Epidermal melanocyte (primary cell): ENCODE measurements at regions not wholly inside any gene's neighbourhood (a gene's known extent, or its start where the extent isn't known, plus 50 kb on each side); places are given as distances from the start of the nearest gene placed in this dataset.

ENCODE experiments used
- DNase-seq: peaks from one replicate; pipeline ENCODE4 v3.0.0; 2011; ENCODE audit warnings: low spot score; ENCODE audit not compliant: insufficient read length

GRCh38 chr9:627336-627970, 214.0 kb upstream of the DMRT1 start:
- no peak for DNase-seq

DNA sequence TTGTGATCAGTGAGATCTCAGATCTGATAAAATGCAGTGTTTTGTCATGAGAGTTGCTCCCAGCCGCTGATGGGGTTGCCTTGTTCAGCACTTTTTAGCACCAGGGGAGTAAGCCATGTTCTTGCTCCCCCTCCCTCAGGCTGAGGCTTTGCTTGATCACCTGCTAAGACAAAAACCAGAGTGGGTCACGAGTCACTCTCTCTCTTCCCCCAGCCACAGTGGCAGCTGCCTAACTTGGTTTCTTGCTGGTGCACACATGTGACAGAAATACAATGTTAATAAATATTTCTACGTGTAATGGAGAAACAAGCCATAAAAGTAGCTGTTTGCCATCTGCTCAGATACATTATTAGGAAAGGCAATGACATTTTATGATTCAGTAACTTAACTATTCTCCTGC, 212.4 kb upstream of the DMRT1 start:
- DNase-seq: no peak

DNA sequence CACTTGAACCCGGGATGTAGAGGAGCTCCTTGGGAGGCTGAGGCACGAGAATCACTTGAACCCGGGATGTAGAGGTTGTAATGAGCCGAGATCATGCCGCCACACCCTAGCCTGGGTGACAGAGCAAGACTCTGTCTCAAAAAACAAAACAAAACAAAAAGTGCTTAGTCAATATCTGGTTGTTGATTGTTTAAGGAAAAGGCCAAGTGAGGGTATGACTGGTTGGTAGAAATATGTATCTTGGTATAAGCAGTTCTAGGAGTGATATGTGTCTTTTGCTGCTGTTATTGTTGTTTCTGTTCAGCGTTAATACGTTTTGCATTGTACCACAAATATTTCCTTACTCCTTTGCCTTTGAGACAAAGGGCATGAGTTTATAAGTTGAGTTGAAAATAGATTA, 210.7 kb upstream of the DMRT1 start:
- DNase-seq: no peak

DNA sequence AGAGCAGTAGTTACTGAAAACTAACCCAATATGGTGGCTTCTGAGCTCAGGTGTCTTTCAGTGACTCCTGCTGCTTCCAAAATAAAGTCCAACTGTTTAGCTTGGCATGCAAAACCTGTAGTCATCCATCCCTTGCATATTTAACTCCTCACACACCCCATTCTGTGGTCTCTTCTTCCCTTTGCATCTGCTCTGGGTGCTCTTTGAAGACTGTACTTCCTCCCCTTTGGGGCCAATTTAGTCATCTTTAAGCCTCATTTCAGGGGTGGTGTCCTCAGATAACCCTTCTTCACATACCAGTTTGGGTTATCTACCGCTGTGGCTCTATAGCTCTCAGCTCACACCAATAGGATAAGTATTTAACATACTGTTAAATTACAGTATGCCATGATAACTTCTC, 209.9 kb upstream of the DMRT1 start:
- no peak for DNase-seq

GRCh38 chr9:633461-633860, 208.0 kb upstream of the DMRT1 start:
- DNase-seq: no peak

DNA sequence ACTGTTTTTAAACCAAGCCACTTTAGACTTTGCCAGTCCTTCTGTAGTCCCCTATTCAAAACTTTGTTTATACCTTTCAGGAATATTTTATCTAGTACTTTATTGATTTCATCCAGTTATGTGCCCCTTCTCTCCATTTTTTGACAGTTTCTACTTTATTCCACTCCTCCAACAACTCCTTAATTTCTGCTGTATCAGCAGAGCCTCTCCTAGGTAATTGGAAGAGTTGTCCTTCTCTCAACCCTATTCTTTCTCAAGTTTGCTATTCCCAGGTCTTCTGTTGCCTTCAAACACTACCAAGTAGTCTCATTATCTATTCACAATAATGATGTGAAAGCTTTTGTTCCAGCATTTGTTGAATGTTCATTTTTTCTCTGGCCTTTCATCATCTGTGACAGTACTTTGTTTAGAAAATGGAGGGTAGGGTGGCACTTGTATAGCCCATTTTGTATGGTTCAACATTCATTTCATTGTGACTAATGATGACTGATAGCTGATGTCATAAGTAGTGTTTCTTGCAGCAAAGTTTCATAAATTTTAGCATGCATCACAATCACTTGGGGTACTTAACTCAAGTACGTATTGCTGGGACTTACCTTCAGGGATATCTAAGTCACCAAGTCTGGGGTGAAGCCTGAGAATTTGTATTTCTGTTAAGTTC, 204.4 kb upstream of the DMRT1 start:
- no peak for DNase-seq

DNA sequence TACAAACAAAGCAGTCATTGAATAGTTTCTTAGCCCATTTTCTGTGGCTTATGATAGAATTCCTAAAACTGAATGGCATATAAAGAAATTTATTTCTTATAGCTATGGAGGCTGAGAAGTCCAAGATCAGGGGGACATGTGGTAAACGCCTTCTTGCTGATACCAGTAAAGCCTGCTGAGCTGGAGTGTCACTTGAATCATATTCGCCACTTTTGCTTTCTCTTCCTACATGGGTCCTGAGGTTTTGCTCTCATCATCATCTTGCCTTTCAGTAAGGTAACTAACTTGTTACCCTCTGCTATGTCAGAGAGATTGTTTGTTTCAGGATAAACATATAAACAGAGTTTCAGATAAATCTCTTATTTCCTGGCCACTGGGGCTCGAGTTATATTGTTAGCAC, 203.3 kb upstream of the DMRT1 start:
- no peak for DNase-seq

DNA sequence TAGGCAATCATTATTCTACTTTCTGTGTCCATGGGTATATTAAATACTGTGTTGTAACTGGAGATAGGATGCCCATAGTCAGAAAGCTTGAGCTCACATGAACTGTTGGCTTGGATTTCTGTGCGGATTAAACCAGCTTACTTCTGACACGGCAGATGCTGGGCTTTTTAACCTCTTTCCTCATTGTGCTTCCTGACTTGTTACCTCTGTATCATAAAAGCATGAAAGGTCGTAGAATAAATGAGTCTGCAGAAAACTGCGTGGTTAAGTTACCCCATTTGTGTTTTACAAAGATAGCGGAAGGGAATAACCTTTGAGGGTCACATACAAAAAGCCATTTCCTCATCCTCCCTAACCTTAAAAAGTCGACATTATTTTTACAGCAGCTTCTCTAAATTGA, 199.5 kb upstream of the DMRT1 start:
- DNase-seq: no peak

- no peak for DNase-seq
Observed at GRCh38 chr9:643966-644365, 197.5 kb upstream of the DMRT1 start.

DNA sequence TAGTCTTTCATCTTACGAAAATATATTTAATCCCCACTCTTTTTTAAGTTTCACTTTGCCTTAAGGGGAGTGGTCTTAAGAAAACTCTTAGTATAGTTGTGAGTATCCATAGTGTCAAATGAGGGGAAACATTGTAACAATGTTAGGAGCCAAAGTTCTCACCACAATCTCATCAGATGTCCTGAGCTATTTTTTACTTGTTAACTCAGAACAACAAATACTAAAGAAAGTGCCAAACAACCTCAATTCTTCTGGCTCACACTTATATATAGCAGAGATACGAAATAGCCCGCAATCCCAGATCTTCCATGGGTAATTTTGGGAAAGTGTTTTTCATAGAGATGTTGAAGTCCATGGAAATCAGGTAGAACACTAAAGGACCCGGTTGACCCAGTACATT, 194.0 kb upstream of the DMRT1 start:
- DNase-seq: no peak

DNA sequence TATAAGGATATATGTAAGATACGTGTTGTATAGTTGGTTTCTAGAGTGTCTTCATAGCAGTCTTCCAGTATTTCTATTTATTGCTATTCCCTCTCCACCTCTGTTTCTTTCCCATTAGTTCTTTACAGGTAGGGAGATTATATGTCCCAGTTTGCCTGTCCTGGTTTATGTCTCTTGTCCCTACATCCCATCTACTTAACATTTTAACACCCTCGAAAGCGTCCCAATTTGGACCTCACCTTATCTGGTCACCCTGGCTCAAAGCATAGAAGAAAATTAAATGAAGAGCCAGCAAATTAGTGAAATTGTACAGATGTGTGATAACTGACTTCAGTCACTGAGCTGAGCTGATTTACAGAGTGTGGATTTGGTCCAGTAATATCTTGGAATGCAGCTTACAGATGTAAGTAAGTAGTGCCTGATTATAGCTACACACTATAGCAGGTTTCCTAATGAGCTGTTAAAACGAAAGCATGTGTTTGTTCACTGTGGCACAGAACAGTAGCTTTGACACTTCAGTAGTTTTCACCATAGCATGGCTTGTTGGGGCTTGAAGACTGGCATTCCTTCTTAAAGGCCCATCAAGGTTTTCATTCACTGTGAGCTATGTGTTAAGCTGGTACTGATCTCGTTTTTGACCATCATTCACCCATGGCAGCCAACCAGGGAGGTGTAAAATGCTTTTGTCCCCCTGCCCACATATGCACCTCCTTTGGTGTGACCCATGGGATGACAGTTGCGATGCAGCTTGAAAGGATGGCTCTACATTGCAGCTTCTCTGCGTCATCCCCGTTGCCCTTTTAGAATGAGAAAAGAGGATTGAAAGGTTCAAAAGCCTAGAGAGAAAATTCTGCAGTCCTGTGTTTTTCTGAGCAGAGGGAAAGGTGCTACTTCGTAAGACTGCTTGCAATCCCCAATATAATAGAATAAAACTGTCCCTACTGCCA, 192.1 kb upstream of the DMRT1 start:
- no peak for DNase-seq

DNA sequence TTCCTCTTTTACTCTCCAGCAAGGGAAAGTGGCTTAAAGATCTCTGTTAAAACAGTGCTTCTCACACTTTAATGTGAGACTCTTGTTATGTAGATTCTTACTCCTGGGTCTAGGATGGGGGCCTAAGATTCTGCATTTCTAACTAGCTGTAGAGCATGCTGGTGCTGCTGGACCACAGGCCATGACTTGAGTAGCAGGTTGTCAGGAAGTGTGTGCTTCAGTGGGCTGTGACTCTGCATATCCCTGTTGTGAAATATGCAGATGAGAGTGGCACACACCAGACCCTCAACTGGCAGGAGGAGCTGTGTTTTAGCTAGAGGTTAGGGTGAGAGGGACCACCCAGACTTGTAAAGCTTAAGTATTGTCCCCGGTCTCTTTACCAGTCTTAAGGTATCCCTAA, 191.1 kb upstream of the DMRT1 start:
- DNase-seq: no peak

GRCh38 chr9:651371-651770, 190.1 kb upstream of the DMRT1 start:
- DNase-seq: no peak

DNA sequence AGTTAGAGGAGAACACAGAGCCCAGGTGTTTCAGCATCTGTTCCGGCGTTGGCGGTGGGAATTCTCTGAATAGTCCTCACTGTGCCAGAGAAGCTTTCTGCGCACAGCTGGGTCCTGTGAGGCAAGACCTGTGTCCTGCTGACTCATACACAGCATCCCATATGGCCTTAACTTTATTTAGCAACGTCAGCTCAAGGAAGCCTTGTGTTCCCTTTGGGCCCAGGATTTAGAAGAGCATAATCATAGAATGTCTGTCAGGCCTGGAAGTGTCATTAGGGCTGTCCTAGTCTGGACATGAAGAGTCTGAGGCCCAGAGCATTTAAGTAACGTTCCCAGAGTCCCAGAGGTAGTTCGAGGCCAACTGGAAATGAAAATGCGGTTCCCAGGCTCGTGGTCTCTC, 188.6 kb upstream of the DMRT1 start:
- DNase-seq: no peak

DNA sequence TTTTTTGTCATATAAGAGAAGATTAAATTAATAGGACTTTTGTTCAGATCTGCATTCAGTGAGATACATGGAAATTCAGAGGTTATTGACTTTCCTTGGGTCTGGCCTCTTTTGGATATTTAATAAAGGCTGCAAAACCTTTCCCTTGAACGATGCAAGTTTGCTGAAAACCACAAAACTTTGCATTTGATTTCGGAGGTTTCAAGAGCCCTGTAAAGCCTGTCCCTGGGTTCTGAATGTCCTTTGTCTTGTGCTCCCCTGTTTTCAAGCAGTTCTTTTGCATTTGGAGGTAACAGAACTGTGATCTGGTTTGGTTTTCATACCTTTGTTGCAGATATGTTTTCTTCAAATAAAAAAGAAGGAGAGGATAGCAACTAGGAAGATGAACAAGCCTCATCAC, 188.1 kb upstream of the DMRT1 start:
- no peak for DNase-seq

DNA sequence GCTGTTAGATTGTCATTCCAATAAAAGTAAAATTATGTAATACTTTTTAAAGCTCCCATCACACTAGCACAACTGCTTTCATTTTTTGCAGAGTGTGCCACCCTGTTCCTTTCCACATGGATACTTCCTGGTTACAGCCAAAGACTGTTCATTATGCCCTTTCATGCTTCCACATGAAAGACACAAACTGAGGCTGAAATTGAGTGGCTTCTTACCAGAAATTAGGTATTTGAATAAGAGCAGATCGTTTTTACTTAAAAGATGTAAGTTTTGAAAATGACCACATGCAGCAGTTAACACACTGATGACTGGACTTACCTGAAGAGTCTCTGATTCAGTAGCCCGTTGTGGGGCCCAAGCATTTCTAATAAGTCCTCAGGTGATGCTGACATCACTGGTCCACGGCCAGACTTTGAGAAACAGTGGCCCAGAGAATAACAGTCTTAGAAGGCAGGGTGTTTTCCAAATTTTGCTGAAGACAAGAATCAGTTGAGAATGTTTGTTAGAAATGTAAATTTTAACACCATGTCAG, 187.6 kb upstream of the DMRT1 start:
- no peak for DNase-seq

DNA sequence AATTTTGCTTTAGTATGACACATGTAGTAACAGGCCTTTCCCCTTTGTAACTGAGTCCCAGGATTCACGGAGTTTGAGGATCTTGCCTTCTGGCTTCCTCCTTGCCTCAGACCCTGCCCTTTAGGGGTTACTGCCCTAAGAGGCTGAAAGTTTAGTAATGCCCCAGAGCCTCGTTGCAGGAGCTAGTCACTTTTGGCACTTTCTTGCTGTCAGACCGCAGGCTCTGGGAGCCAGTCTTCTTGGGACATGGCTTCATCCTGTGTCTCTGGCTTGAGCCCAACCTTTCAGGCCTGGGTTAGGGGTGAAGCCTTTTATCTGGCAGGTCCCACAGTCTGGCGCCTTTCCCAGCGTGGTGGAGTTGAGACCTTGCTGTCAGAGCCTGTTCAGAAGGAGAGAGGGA, 185.6 kb upstream of the DMRT1 start:
- no peak for DNase-seq

DNA sequence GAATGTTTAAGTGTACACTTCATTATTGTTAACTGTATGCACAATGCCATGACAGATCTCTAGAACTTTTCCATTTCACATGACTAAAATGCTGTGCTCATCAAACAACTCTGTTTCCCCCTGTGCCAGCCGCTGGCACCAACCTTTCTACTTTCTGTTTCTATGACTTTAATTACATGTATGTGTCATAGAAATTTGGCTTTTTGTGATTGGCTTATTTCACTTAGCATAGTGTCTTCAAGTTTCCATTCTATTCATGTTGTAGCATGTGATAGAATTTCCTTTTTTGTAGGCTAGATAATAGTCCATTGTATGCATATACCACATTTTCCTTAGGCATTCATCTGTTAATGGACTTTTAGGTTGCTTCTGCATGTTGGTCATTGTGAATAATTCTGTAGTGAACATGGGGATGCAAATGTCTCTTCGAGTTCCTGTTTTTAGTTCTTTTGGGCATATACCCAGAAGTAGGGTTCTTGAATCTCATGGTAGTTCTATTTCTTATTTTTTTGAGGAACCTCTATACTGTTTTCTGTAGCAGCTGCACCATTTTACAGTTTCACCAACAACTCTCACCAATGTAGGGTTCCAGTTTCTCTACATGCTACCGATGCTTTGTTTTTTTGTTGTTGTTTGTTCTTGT, 184.4 kb upstream of the DMRT1 start:
- no peak for DNase-seq

DNA sequence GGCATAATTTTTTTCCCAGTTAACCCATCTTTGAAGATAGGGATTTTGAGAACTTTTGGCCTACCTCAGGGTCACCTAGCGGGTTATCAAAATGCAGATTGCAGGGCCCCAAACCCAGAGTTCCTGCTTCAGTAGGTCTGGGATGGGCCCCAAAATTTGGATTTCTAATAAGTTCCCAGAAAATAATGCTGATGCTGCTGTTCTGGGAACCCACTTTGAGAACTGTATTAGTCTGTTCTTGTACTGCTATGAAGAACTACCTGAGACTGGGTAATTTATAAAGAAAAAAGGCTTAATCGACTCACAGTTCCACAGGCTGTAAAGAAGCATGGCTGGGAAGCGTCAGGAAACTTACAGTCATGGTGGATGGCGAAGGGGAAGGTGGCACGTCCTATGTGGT, 182.2 kb upstream of the DMRT1 start:
- no peak for DNase-seq

- no peak for DNase-seq
Observed at GRCh38 chr9:660227-660626, 181.3 kb upstream of the DMRT1 start.

- no peak for DNase-seq
Observed at GRCh38 chr9:663541-663940, 178.0 kb upstream of the DMRT1 start.

DNA sequence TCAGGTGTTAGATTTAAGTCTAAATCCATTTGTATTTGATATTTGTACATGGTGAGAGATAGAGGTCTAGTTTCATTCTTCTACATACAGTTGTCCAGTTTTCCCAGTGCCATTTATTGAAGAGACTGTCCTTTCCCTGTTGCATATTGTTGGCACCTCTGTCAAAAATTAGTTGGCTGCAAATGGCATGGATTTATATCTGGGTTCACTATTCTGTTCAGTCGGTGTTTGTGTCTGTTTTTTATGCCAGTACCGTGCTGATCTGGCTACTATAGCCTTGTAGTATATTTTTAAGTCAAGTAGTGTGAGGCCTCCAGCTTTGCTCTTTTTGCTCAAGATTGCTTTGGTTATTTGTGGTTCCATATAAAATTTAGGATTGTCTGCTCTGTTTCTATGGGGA, 176.2 kb upstream of the DMRT1 start:
- DNase-seq: no peak
